Progenitor cell of endocrine pancreas (in vitro differentiated cells): ENCODE measurements at regions not wholly inside any gene's neighbourhood (a gene's known extent, or its start where the extent isn't known, plus 50 kb on each side); places are given as distances from the start of the nearest gene placed in this dataset.

ENCODE experiments used
- DNase-seq: peaks from one replicate; pipeline ENCODE4 v3.0.0; 2021; ENCODE audit warnings: low spot score; ENCODE audit not compliant: unreplicated experiment
- H3K27ac Mint-ChIP-seq: 2 replicates; pipeline ENCODE4 v1.8.0; 2021; ENCODE audit warnings: mild to moderate bottlenecking, moderate library complexity, mixed read lengths
- H3K27me3 Mint-ChIP-seq: 2 replicates; pipeline ENCODE4 v1.8.0; 2021; ENCODE audit warnings: mixed read lengths
- H3K36me3 Mint-ChIP-seq: 2 replicates; pipeline ENCODE4 v1.8.0; 2022; ENCODE audit warnings: mixed read lengths; ENCODE audit not compliant: insufficient read depth
- H3K4me1 Mint-ChIP-seq: 2 replicates; pipeline ENCODE4 v1.8.0; 2021; ENCODE audit warnings: low read depth, mixed read lengths
- H3K4me3 Mint-ChIP-seq: 2 replicates; pipeline ENCODE4 v1.8.0; 2021; ENCODE audit warnings: low read depth, mild to moderate bottlenecking, moderate library complexity, mixed read lengths
- H3K9me3 Mint-ChIP-seq: 2 replicates; pipeline ENCODE4 v1.8.0; 2021; ENCODE audit warnings: low read depth, mixed read lengths
- CTCF ChIP-seq: fragments of 200-600 bp; sonication (generic); IDR thresholded peaks from one replicate; pipeline ENCODE4 v1.5.0; 2021; ENCODE audit warnings: antibody characterized with exemption, mild to moderate bottlenecking; ENCODE audit not compliant: unreplicated experiment

- Mint-ChIP-seq H3K27ac (peak overlapping the region; percentile 54), H3K36me3 (no peaks in the 10 kb centered on the region), H3K27me3 (no peaks in the 10 kb centered on the region), H3K9me3 (peaks cover 5% of the 10 kb centered on the region), H3K4me3 (no peak overlapping the region), H3K4me1 (peaks cover 2% of the 10 kb centered on the region)
- no peak for DNase-seq
- TF ChIP-seq CTCF = no peak
Observed at GRCh38 chr4:134727696-134728095, 526.1 kb upstream of the PABPC4L start.

- H3K36me3 Mint-ChIP-seq = no peaks in the 10 kb centered on the region
- no peak for DNase-seq
- H3K27ac Mint-ChIP-seq = no peak overlapping the region
- H3K4me1 Mint-ChIP-seq = no peaks in the 10 kb centered on the region
- no peak for TF ChIP-seq CTCF
- H3K4me3 Mint-ChIP-seq = no peak overlapping the region
- H3K27me3 Mint-ChIP-seq = no peaks in the 10 kb centered on the region
- H3K9me3 Mint-ChIP-seq = no peaks in the 10 kb centered on the region
Observed at GRCh38 chr4:134722306-134722705, 520.7 kb upstream of the PABPC4L start.

GRCh38 chr4:134720030-134720429, 518.4 kb upstream of the PABPC4L start:
- H3K9me3 Mint-ChIP-seq = peaks cover 4% of the 10 kb centered on the region

GRCh38 chr4:134708616-134709015, 507.0 kb upstream of the PABPC4L start:
- Mint-ChIP-seq H3K27me3 (no peaks in the 10 kb centered on the region), H3K36me3 (no peaks in the 10 kb centered on the region), H3K27ac (no peak overlapping the region), H3K4me3 (no peak overlapping the region), H3K4me1 (no peaks in the 10 kb centered on the region), H3K9me3 (peaks cover 3% of the 10 kb centered on the region)
- no peak for DNase-seq
- no peak for TF ChIP-seq CTCF

More at GRCh38 chr4:134720030-134720429, 518.4 kb upstream of the PABPC4L start:
- no peak for DNase-seq
- Mint-ChIP-seq H3K4me1 (no peaks in the 10 kb centered on the region), H3K36me3 (no peaks in the 10 kb centered on the region), H3K27ac (no peak overlapping the region), H3K4me3 (no peak overlapping the region), H3K27me3 (no peaks in the 10 kb centered on the region)
- no peak for TF ChIP-seq CTCF

GRCh38 chr4:134708026-134708425, 506.4 kb upstream of the PABPC4L start:
- Mint-ChIP-seq H3K9me3 (peaks cover 3% of the 10 kb centered on the region), H3K27me3 (no peaks in the 10 kb centered on the region), H3K36me3 (no peaks in the 10 kb centered on the region), H3K4me1 (no peaks in the 10 kb centered on the region), H3K27ac (no peak overlapping the region), H3K4me3 (no peak overlapping the region)
- no peak for DNase-seq
- TF ChIP-seq CTCF = no peak
